Astrocyte of the cerebellum (primary cell): ENCODE measurements at regions not wholly inside any gene's neighbourhood (a gene's known extent, or its start where the extent isn't known, plus 50 kb on each side); places are given as distances from the start of the nearest gene placed in this dataset.

ENCODE experiments used
- DNase-seq: peaks from one replicate; pipeline ENCODE4 v3.0.0-alpha.2; 2011; ENCODE audit warnings: low read depth
- H3K4me3 ChIP-seq: 2 replicates; pipeline ENCODE4 v1.5.1; 2011; ENCODE audit warnings: mild to moderate bottlenecking, low read depth, low read length, moderate library complexity
- in situ Hi-C: cut with HindIII; loops from 2 replicates; pipeline ENCODE4 v1.10.0; 2017; ENCODE audit warnings: low sequenced_read_pairs
- TF ChIP-seq, protein P1 (sequence below): IDR thresholded peaks from 2 replicates; pipeline ENCODE4 v1.5.1; 2012; ENCODE audit warnings: low read length, low read depth, moderate library complexity, mild to moderate bottlenecking; ENCODE audit errors: missing control alignments

DNA sequence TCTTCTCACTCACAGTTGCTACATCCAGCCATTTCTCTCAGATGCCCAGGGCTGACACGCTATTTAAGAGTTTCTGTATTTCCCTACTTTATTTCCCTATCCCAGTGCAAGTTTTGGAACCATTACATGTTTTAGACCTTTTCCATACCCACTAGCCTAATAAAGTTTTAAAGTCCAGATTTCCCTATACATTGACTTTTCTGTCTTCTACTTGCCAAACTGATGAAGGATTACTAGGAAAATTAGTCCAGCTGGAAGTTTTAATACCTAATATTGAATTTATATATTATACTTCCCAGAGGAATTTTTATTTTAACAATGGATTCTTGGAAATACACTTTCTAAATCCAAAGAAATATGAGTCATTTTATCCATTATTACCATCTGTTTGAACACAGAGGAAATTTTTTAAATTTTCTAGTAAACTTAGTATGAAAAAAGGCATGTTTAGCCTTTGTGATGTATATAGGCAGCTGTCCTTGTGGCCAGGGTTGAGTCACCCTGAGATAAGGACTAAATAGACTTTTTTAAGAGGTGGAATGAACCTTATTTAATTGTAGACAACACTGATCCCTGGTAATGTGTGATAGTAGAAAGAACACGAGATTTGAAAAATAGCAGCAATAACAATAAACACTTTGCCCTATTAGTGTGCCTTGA is 205.0 kb downstream of the TFEC start:
- TF ChIP-seq, protein P1, sequence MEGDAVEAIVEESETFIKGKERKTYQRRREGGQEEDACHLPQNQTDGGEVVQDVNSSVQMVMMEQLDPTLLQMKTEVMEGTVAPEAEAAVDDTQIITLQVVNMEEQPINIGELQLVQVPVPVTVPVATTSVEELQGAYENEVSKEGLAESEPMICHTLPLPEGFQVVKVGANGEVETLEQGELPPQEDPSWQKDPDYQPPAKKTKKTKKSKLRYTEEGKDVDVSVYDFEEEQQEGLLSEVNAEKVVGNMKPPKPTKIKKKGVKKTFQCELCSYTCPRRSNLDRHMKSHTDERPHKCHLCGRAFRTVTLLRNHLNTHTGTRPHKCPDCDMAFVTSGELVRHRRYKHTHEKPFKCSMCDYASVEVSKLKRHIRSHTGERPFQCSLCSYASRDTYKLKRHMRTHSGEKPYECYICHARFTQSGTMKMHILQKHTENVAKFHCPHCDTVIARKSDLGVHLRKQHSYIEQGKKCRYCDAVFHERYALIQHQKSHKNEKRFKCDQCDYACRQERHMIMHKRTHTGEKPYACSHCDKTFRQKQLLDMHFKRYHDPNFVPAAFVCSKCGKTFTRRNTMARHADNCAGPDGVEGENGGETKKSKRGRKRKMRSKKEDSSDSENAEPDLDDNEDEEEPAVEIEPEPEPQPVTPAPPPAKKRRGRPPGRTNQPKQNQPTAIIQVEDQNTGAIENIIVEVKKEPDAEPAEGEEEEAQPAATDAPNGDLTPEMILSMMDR: no peak
- in situ Hi-C loops: no loop called here
- H3K4me3 ChIP-seq: no peak overlapping the region
- DNase-seq: no peak

DNA sequence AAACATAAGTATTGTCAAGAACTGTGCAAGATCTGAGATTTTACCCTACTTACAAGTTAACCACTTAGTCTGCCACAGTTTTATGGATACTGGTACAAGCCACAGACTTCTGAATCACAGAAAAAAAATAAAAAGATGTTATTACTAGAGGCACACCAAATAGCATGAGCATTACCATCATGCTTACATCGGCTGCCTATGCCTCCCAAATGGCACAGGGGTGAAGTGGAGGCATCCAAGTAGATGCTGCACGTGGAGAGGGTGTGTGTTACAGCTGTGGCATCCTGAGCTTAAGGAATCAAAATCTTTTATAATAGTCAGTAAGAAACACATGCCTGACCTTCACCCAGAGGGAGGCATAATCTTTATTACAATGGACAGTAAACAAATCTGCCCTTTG is 207.8 kb downstream of the TFEC start:
- TF ChIP-seq, protein P1: no peak
- in situ Hi-C loops: no loop called here
- H3K4me3 ChIP-seq: no peak overlapping the region
- no peak for DNase-seq

DNA sequence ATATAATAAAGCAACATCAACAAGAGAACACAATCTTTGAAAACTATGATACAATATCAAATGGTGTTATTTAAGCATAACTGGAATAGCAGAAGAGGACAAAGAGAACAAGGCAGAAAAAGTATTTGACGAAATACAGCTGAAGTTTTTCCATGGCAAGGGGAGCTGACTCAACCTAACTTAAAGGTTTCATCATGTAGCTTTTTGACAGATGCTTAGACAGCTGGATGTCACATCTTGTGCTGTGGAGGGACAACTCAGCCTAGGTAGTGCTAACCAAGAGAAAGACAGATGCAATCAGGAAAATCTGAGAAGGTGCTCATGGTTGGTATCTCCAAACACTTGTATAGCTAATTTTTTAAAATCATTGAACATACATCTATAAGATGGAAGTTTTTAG is 208.2 kb downstream of the TFEC start:
- in situ Hi-C loops: no loop called here
- DNase-seq: no peak
- H3K4me3 ChIP-seq: no peak overlapping the region
- TF ChIP-seq, protein P1: no peak

GRCh38 chr7:115816318-115816974 is 214.1 kb downstream of the TFEC start:
- no peak overlapping the region for H3K4me3 ChIP-seq
- in situ Hi-C loops: no loop called here
- DNase-seq: no peak
- TF ChIP-seq, protein P1: no peak

- DNase-seq: no peak
- in situ Hi-C loops: no loop called here
- TF ChIP-seq, protein P1: no peak
- no peak overlapping the region for H3K4me3 ChIP-seq
Measured at GRCh38 chr7:115812794-115813193, 217.8 kb downstream of the TFEC start.

GRCh38 chr7:115805458-115805857 is 225.1 kb downstream of the TFEC start:
- in situ Hi-C loops: no loop called here
- TF ChIP-seq, protein P1: no peak
- H3K4me3 ChIP-seq: no peak overlapping the region
- no peak for DNase-seq
